VCaP (cell line): ENCODE measurements at regions not wholly inside any gene's neighbourhood (a gene's known extent, or its start where the extent isn't known, plus 50 kb on each side); places are given as distances from the start of the nearest gene placed in this dataset.

ENCODE experiments used
- H3K27ac ChIP-seq: fragments of 450-650 bp; 2 replicates; pipeline ENCODE4 v1.5.1; 2017
- TF ChIP-seq, protein P1 (sequence below): fragments of 450-650 bp; conservative IDR thresholded peaks from 2 replicates; pipeline ENCODE4 v1.5.1; 2017; ENCODE audit warnings: mild to moderate bottlenecking, moderate library complexity

DNA sequence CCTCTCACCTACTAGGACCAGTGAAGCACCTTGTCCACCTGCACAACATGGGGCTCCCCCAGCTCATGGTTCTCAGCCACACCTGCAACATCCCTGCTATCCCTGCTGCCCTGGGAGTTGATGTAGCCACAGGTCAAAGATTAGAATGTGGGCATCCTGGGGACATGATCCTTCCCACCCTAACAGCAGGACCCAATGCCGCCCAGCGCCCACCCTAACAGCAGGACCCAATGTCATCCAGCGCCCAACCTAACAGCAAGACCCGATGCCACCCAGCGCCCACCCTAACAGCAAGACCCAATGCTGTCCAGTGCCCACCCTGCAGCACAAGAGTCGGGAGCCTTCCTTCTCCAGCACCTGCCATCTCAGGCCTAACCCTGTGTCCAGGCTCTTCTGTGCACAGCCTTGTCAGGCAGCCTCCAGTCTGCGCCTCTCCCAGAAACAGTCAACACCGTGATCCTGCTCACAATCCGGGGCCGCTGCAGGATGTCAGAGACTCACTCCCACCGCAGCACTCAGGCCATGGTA is 237.3 kb upstream of the SALL3 start:
- no peak overlapping the region for H3K27ac ChIP-seq

DNA sequence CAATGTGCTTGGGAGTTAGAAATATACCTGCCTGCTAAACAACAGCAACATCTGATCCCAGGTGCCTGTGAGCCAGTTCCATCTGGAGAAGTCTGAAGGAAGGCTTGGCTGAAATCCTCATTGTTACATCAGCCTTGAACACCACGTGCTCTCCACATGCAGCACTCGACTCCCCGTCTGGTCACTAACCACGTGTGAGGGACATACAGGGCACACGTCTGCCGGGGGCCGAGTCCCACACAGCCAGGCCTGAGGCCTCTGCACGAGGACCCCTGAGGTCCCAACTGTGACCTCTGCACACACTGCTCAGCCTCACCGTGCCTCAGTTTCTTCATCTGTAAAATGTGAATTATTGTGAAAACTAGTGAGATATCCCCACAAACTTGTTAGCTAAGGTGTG is 236.5 kb upstream of the SALL3 start:
- TF ChIP-seq, protein P1, sequence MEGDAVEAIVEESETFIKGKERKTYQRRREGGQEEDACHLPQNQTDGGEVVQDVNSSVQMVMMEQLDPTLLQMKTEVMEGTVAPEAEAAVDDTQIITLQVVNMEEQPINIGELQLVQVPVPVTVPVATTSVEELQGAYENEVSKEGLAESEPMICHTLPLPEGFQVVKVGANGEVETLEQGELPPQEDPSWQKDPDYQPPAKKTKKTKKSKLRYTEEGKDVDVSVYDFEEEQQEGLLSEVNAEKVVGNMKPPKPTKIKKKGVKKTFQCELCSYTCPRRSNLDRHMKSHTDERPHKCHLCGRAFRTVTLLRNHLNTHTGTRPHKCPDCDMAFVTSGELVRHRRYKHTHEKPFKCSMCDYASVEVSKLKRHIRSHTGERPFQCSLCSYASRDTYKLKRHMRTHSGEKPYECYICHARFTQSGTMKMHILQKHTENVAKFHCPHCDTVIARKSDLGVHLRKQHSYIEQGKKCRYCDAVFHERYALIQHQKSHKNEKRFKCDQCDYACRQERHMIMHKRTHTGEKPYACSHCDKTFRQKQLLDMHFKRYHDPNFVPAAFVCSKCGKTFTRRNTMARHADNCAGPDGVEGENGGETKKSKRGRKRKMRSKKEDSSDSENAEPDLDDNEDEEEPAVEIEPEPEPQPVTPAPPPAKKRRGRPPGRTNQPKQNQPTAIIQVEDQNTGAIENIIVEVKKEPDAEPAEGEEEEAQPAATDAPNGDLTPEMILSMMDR, result no peak
- H3K27ac ChIP-seq, result no peak overlapping the region

More for the DNA sequence above, 237.3 kb upstream of the SALL3 start:
- TF ChIP-seq, protein P1, result no peak

DNA sequence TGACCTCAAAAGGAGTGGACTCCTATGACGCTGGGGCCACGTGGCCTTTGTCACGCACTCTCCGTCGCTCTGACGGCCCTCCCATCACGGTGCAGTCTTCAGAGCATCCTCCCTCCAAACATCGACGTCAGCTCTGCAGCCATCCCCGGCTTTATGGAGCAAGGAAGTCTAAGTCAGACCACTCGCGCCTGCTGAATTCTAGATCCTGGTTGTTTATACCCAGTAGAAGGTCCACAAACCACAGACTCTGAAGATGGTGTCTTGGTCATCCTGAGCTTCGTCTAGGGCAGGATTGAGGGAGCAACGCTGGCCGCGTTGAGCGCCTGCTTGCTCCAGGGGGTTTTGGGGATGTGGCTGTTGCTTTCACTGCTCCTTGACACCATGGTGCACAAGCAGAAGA is 228.0 kb upstream of the SALL3 start:
- TF ChIP-seq, protein P1, result no peak
- H3K27ac ChIP-seq, result no peak overlapping the region

DNA sequence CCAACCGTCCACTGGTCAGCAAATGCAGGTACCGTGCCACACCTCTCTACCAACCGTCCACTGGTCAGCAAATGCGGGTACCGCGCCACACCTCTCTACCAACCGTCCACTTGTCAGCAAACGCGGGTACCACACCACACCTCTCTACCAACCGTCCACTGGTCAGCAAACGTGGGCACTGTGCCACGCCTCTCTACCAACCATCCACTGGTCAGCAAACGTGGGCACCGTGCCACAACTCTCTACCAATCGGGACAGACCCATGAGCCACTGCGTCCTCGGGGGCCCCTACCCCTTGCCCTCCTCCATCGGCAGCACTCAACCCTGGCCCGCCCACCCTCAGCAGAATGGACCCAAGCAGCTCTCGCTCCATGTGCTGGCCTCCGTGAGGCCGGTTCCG is 226.4 kb upstream of the SALL3 start:
- no peak overlapping the region for H3K27ac ChIP-seq
- TF ChIP-seq, protein P1, result no peak

DNA sequence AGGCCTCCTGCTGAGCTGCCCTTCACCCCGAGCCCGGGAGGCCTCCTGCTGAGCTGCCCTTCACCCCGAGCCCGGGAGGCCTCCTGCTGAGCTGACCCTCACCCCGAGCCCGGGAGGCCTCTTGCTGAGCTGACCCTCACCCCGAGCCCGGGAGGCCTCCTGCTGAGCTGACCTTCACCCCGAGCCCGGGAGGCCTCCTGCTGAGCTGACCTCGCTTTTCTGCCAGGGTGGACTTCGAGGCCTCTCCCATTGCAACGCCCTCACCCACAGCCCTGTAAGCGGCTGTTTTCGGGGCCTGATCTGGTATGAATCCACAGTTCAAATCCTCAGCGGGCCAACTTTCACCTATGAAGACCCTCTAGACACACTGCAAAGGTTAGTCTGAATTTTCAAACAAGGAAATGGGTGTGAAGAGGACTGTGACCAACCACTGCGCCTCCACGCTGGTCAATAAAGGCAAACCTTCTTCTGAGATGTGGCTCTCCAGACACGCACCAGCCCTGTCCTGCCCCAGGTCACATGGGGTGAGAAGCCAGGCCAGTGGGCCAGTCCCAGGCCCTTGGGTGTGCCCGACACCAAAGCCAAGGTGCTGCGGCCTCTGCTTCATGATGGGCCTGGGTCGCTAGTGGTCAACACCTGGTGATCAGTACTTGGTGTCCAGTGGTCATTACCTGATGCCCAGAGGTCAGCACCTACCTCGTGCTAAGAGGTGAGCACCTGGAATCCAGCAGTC is 225.1 kb upstream of the SALL3 start:
- TF ChIP-seq, protein P1, result no peak
- H3K27ac ChIP-seq, result no peak overlapping the region

DNA sequence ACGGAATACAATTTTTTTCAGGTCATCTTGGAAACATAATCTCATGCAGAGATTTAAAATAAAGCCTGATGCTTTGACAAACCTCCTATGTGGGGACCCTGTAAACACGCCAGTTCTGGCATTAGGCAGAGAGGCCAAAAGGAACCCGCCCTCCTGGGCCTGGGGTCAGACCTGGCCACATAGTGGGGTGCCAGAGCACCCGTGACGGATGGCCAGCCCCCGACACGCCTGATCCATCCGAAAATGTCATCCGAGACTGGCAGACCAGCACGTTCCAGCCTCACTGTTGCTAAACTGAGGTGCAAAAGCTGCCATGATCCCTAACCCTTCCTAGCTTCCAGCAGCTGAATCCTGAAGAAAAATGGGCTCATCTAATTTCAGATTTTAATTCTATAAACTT is 222.6 kb upstream of the SALL3 start:
- TF ChIP-seq, protein P1, result no peak

DNA sequence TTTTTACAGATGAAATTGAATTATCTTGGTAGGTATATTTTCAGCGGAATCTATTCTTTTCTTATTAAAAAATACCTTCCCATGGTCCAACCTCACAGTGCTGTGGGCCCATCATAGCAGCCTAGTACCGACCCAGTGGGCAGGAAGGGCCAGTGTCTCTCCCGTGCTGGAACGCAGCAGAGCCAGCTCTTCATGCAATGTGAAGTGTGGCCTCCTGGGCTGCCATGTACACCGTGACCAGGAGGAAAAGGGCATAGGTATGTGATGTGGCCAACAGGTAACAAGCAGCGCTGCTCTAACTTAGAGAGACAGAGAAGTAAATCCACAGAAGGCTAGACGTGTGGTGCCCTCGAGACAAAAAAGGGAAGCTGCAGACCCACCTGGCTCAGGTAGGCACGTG is 221.1 kb upstream of the SALL3 start:
- no peak overlapping the region for H3K27ac ChIP-seq
- TF ChIP-seq, protein P1, result no peak

More for the DNA sequence above, 222.6 kb upstream of the SALL3 start:
- H3K27ac ChIP-seq, result no peak overlapping the region
